ENCODE measurements at regions not wholly inside any gene's neighbourhood (a gene's known extent, or its start where the extent isn't known, plus 50 kb on each side); places are given as distances from the start of the nearest gene placed in this dataset.
"Not testable (repeated sequence)": the region's sequence is repeated elsewhere in the genome, so short reads cannot be mapped to it uniquely, and the experiment has no call there.

DNA sequence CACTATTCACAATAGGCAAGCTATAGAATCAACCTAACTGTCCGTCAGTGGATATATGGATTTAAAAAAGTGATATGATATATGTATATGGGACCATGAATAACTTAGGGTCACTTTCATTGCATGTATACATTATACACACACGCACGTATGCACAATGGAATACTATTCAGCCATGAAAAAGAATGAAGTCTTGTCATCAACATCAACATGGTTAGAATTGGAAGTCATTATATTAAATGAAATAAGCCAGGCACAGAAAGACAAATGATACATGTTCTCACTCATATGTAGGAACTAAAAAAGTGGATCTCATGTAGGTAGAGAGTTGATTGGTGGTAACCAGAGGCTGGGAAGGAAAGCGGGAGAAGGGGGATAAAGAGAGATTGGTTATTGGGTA, 234.3 kb downstream of the VRK1 start:
- no peak for DNase-seq (ENCODE audit: low read depth)

DNA sequence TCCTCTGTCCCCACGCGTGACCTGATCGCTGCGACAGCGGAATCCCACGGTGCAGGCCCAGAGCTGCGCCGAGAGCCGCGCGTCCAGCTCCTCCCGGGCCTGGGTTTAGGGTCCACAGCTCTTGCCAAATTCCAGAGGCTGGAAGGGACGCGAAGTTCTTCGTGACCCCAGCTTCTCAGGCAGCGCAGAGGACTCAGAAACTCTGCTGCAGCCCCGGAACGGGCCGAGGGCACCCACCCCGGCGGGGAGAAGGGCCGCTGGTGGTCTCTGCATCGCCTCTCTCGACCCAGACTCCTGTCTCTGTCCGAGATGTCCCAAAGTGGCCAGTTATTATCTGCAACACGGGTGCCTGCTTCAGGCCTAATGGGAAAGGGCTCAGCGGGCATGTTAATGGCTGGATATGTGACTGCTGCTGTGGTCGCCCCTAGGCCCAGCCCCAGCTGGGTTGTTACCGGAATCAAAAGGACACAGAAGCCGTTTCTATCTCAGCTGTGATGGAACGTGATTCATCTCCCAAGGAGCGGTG, 236.4 kb downstream of the VRK1 start:
- no peak for DNase-seq (ENCODE audit: low read depth)

DNA sequence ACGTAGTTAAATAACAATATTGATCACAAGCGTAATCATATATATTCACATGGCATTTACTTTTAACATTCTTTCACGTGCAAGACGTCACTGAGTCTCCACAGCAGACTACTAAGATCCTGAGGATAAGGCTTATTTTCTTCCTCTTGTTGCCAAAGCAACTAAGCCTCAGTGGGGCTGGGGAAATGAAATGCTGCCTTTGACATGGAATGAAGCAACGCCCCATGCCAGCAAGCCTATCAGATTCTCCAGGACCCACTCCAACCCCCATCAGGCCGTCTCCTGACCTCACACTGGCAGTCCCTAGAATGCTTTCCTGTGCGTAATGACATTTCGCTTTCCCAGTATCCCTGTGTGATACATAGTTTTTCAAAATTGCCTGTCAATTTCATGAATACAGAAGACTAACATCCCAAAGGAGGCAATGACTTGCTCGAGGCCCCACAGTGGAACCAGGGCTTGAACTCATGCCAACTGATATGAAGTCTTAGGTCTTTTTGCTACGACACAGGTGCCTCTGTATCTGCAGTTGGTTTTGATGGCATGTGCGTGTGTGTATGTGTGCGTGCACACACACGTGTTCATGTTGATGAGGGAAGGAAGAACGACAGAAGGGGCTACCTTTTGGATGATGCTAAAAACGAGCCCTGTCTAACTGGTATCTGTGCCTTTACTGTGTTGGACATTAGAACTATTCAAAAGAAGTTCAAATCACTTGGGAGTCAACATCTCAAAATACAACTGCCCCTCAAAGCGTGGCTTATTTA, 239.1 kb downstream of the VRK1 start:
- no peak for DNase-seq (ENCODE audit: low read depth)

DNA sequence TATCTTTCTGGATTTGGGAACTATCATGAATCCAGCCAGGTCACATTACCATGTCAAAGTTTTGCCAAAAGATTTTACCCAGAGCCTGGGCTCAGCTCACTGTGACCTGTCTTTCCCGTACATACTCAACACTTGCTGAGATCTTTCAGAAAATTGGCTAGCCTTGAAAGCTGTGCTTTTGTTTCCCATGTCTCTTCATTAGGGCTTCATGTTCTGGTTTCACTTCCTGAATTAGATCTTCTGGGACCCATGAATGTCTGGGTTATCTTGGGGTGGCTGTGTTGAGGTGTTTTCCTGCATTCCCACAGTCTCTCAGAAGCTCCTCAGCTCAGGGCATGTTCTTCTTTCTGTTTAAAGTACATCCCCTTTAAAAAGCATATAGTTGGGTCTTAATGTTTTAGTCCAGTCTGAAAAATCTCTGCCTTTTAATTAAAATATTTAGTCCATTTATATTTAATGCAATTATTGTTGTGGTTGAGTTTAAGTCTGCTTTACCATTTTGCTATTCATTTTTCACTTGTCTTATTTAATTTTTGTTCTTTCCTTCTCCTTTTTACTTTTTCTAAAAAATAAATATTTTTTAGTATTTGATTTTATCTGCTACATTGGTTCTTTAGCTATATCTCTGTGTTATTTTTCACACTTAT, 242.7 kb downstream of the VRK1 start:
- DNase-seq (ENCODE audit: low read depth), result no peak

DNA sequence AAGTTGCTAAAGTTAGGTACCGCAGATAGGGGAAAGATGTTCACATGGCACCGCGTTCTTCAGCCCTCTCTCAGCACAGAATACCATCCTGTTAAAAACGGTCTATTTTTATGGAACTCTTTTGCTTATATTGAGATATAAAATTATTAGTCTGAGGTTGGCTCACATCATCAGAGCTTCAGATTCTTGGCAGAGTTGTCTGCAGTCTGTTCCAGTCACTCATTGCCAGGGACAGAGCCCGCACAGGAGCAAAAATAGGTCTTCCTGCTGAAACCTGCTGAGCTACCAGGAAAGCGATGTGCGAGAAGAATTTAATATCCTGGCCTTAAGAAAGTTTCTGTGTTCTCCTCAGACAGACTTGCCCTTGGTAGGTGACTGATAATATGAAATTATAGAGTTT, 249.8 kb downstream of the VRK1 start:
- no peak for DNase-seq (ENCODE audit: low read depth)

DNA sequence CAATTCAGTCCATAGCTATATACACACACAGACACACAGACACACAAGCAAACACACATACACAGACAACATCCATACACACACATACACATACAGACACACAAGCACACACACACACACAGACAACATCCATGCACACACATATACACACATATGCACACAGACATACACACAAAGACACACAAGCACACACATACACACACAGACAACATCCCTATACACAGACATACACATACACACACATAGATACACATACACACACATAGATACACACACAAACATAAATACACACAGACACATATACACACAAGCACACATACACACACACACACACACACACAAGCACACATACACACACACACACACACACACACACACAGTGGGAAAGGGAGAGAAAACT, 254.8 kb downstream of the VRK1 start:
- no peak for DNase-seq (ENCODE audit: low read depth)

DNA sequence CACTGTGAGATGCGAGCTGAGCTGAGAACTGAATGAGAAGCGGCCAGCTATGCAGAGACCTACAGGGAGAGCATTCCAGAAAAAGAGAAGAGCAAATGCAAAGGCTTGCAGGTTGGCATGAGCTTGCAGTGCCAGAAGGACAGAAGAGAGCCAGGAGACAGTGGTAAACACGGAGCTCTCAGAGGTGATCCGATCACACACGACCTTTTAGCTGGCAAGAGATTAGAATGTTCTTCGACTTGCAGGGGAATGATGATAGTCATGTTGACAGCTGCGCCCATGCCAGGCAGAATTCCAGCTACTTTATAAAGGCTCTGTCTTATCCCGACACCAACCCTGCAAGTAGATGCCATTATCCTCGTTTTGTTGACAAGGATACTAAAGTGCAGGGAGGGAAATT, 256.8 kb downstream of the VRK1 start:
- no peak for DNase-seq (ENCODE audit: low read depth)

DNA sequence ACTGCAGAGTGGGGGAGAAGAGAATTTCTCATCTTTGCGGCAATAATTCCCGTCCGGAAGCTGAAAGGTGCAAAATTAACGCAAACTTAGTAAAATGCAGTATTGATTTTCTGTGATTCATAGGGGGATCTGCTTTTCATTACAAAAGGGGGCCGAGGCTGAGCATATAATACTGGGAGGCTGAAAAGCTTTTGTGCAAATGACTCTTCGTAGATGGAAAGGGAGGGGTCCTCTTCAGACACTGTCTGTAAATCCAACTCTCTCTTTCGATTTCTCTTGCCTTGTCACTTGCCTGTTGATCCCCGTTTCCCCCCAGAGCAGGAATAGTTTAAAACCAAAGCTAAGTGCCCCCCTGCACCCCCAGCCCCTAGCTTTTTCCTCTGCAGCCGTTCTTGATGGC, 258.2 kb downstream of the VRK1 start:
- no peak for DNase-seq (ENCODE audit: low read depth)

DNA sequence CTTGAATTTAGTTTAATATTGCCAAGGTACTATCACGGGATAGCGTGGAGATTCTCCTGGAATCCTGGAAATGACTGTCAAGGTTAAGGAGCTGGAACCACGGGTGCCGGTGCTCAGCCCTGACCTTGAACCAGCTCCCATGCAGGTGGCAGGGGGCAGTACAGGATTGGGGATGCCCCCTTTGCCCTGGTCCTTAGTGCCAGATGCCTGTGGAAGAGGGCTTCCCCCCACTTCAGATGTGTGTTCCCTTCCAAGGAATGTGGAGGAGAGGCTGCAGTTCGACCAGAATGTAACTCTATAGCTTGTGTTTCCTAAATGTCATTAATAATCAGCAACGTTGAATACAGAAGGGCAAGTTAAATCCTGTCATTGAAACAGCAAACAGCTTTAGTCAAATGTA, 258.9 kb downstream of the VRK1 start:
- no peak for DNase-seq (ENCODE audit: low read depth)

DNA sequence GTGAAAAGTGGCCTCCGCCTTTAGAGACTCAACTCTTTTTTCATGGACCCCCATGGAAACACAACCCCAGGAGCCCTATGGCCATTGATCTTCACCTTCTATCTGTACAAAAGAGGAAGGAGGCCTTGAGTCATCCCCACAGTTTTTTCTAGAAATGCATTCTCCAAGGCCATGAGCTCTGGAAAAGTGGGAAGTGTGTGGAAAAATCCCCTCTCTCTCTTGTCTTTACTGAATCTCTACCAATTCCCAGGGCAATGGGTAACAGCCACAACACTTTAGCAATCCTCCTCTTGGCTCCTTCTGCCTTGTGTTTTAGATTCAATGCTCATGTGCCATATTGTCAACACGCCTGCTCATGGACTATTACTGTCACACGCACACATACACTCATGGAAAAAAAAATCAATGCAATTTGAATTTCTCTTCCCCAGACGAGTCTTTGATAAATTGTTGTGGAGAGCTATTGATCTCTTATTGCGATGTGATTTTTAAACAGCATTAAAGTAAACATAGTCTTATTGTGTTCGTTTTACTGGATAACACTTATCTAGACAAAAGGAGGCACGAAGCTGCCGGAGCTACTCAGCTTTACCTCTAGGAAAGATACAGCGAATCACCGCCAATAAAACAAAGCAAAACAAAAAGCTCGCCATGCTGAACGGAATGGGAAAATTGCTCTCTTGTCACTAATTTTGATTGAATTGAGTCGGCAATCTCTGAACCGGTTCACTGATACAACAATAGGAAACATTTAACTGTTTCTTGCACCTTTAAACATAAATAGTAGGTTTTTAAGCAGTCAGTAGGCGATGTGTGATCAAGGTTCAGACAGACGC, 260.3 kb downstream of the VRK1 start:
- DNase-seq (ENCODE audit: low read depth), result no peak

DNA sequence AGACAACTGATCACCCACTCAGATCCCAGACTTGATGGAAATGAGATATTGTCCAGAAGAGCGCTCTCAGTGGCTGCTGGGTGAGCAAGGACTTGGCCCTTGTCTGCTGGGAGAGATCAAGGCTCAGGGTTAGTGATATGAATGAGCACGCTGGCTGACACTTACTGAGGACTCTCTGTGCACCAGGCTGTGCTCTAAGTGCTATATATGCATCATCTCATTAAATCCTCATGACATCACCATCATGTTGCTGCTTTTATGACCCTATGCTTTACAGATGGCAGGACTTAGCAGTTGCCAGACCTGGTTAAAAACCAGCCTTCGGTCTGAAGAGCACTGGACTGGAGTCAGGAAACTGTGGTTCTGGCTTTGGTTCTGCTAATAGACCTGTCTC, 260.9 kb downstream of the VRK1 start:
- DNase-seq (ENCODE audit: low read depth), result no peak

DNA sequence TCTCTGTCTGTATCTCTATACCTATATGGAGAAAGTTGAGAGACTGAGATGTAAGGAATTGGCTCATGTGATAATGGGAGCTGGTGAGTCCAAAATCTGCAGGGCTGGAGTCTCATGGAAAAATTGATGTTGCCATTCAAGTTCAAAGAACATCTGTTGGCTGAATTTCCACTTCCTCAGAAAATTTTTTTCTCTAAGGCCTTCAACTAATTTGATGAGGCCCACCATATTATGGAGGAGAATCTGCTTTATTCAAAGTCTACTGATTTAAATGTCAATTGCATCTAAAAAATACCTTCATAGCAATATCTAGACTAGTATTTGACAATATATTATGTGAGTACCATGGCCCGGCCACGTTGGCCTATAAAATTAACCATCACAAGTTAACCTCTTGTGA, 261.4 kb downstream of the VRK1 start:
- DNase-seq (ENCODE audit: low read depth), result no peak

DNA sequence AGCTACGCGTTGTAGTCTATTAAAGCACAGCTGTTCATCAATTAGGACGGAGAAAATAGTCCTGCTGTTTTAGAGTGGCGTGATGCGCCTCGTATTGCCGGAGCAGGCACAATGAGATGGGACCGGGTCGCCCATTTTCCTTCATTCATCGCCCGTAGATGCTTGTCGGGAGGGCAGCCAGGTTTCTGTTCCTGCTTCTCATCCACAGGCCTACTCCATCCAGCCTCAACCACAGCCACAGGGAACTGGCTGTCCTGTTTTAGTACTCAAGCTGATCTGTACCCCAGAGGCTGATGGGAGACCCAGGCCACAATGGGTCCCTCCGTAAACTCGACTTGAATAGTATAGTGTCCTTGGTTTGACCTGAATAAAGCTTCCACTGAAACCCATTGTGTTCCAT, 264.0 kb downstream of the VRK1 start:
- no peak for DNase-seq (ENCODE audit: low read depth)

DNA sequence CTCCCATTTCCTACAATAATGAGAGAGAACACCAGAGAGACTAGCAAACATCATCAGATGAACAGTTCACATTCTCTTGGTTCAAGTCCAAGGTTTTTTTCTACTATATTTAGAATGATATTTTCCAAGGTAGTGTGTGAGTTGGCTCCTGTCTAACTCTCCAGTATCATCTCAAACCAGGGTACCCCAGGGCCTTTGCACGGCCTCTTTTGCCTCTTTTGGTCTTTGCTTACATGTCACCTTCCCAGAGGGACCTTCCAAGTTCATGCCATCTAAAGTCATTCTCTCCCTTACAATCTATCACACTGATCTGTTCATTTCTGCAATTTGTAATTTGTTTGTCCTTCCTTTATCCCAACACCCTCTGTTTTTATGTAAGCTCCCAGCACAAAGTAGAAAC, 264.5 kb downstream of the VRK1 start:
- no peak for DNase-seq (ENCODE audit: low read depth)

DNA sequence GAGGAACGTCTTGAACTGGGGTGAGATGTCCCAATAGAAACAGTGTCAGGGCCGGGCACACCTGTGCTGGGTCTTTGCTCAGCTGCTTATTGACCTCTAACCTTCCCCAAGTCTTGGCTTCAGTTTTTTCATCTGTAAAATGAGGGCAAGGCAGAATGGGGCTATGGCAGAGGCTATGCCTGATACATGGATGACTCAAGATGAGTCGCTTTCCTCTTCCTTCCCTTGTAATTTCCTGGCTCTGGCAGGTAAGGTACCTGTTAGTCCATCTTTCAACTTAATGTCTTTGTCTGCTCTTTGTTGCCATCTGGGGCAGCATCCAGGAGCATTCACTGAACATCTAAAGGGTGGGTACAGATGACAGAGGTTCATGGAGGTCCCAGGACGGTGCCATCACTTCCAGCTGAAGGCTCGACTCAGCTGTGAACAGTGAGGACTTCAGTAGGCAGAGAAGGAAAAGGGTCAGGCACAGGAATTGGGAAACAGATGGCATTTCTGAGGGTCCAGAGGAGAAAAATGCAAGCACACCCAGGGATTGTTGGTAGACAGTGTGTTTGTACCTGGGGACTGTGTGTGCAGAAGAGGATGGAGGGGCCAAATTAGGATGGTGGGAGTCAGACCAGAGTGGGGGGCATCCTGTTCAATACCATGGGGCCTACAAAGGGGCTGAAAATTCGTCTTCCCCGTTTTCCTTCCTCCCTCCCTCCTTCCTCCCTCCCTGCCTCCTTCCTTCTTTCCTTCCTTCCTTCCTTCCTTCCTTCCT, 268.3 kb downstream of the VRK1 start:
- DNase-seq (ENCODE audit: low read depth), result no peak

DNA sequence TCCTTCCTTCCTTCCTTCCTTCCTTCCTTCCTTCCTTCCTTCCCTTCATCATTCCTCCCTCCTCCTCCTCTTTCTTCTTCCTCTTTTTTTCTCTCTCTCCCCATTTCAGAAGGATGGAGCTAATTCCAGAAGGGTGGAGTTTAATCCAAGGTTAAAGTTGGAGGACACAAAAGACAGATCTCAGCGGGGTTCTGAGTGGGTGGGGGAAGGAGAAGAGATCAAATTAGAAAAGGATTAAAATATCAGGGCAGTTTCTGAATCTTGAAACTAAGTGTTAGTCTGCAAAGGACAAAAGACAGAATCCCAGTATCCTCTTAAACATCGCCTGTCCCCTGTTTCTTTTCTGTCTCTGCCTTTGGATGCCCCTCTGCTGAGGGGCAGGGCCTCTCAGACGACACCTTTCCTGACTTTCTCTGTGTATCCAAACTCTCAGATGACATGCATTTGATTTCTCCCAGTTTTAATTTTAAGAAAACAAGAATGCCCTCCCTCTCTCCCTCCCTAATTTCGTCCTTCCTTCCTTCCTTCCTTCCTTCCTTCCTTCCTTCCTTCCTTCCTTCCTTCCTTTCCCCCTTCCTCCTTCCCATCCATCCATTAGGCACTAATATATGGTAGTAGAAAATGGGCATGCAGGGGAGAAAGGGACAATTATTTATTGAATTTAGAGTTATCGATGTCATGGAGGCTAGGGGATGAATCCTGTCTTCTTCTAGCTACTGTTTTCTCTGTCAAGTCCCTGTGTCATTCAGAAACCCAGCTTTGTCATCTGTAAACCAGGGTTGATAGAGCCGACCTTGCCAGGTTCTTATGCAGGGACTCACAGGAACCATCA, 269.1 kb downstream of the VRK1 start:
- no peak for DNase-seq (ENCODE audit: low read depth)

DNA sequence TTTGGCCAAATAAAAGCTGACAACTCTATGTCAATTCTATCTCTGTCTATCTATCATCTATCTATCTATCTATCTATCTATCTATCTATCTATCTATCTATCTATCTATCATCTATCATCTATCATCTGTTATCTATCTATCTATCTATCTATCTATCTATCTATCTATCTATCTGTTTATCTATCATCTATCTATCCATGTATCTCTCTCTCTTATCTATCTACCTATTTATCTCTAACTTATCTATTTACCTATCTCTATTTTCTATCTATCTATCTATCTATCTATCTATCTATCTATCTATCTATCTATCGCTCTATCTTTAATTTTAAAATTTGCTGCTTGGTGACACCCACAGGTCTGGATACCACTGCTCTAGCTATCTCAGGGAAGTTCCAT, 271.1 kb downstream of the VRK1 start:
- DNase-seq (ENCODE audit: low read depth), result not testable (repeated sequence)

DNA sequence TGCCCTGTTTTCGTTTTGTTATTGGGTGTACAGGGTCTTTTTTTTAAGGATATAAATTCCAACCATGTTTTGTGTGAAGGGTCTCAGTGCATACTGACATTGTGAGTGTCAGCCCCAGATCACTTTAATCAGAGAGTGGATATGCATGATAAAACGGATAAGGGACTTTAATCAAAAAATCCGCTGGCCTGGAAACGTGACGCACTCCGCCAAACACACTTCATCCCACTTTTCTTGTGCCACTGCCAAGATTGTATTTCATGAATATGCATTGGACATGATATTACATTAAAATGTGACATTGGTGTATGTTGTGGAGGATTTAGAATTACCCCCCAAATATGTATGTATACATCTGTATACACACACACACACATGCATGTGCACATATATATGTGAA, 273.1 kb downstream of the VRK1 start:
- DNase-seq (ENCODE audit: low read depth), result no peak

DNA sequence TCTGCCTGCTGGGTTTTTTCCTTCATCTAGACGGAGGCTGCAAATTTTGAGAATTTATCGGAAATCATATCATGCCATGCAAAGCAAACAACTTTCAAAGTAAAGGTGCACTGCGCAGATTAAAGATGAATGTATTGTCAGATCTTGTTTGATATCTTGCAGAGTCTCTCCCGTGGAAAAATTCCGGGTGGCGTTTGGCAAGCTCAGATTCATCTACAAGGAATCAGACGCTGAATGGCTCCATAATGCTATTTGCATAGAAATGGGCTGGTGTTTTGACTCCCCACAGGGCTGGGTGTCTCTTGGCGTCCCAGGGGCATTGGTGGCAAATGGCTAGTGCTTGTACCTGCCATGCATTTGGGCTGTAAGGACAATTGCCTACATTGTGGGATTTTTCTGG, 274.0 kb downstream of the VRK1 start:
- DNase-seq (ENCODE audit: low read depth), result no peak

DNA sequence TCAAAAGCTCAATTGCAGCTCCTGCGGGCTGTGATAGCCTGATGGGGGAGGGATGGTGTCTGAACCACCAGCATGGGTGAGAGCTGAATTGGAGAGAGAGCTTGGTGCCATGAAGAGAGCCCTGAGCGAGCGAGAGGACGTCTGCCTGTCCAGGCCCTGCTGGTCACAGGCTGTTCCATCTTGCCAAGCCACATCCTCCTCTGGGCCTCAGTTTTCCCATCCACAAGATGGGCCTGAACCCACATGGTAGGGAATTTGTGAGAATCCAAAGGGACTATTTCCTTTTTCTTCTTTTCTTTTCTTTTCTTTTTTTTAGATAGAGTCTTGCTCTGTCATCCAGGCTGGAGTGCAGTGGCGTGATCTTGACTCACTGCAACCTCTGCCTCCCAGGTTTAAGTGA, 276.4 kb downstream of the VRK1 start:
- no peak for DNase-seq (ENCODE audit: low read depth)

DNA sequence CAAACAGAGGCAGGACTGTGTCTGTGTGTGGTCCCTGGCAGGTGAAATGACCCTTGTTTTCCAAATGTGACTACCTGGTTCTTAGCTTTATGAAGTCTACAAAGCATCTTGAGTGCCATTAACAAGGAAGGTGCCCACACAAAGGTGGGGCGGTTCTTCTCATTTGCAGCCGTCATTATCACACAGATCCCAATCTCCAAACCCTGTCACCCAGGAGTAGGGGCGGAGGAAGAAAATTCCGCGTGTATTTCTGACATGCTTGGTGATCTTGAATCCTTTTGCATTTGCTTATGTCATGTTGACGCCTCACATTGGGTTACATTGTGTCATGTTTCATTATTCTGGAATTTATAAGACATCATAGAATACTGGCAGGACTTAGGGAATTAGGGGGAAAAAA, 277.3 kb downstream of the VRK1 start:
- no peak for DNase-seq (ENCODE audit: low read depth)

Measured in fibroblast of the conjunctiva (primary cell).